Cardiac muscle cell (in vitro differentiated cells and primary cell): ENCODE measurements at regions not wholly inside any gene's neighbourhood (a gene's known extent, or its start where the extent isn't known, plus 50 kb on each side); places are given as distances from the start of the nearest gene placed in this dataset.

Experiments
- DNase-seq, 2 donors: peaks; one replicate each; pipeline versions ENCODE4 v3.0.0 to v3.0.0-alpha.2; 2010 to 2017; ENCODE audit warnings: low read depth in 1 of 2, low spot score in 1 of 2
- H3K27ac ChIP-seq: fragments of 200-600 bp; sonication (generic); 2 replicates; pipeline ENCODE4 v1.5.1; 2016
- H3K27me3 ChIP-seq: fragments of 200-600 bp; sonication (generic); 2 replicates; pipeline ENCODE4 v1.6.0; 2016; ENCODE audit warnings: control low read depth
- H3K36me3 ChIP-seq: fragments of 200-600 bp; sonication (generic); 2 replicates; pipeline ENCODE4 v1.5.1; 2016; ENCODE audit warnings: control low read depth
- H3K4me1 ChIP-seq: fragments of 200-600 bp; sonication (generic); 2 replicates; pipeline ENCODE4 v1.8.1; 2017; ENCODE audit warnings: low read depth, mild to moderate bottlenecking, mixed run types
- H3K4me3 ChIP-seq: fragments of 200-600 bp; sonication (generic); 2 replicates; pipeline ENCODE4 v1.5.1; 2016; ENCODE audit warnings: mild to moderate bottlenecking
- H3K9me3 ChIP-seq: fragments of 200-600 bp; sonication (generic); 2 replicates; pipeline ENCODE4 v1.5.1; 2017; ENCODE audit warnings: low read depth, mild to moderate bottlenecking, control low read depth
- CTCF ChIP-seq: IDR thresholded peaks from 2 replicates; pipeline ENCODE4 v1.5.1; 2012; ENCODE audit warnings: low read depth, mild to moderate bottlenecking, low read length

GRCh38 chr4:129966175-129966574 lies 870.2 kb downstream of the C4orf33 start:
- TF ChIP-seq CTCF, result no peak

GRCh38 chr4:129968366-129968765 lies 872.4 kb downstream of the C4orf33 start:
- Histone ChIP-seq H3K27me3 (no peaks in the 10 kb centered on the region), H3K27ac (no peak overlapping the region), H3K4me3 (no peak overlapping the region), H3K4me1 (no peaks in the 10 kb centered on the region), H3K36me3 (no peaks in the 10 kb centered on the region), H3K9me3 (no peaks in the 10 kb centered on the region)
- no peak for TF ChIP-seq CTCF
- no peak for DNase-seq

More at GRCh38 chr4:129966175-129966574, 870.2 kb downstream of the C4orf33 start:
- DNase-seq, result no peak
- Histone ChIP-seq H3K4me1 (no peaks in the 10 kb centered on the region), H3K27ac (no peak overlapping the region), H3K4me3 (no peak overlapping the region), H3K36me3 (no peaks in the 10 kb centered on the region), H3K9me3 (no peaks in the 10 kb centered on the region), H3K27me3 (no peaks in the 10 kb centered on the region)

GRCh38 chr4:129968778-129969177 lies 872.8 kb downstream of the C4orf33 start:
- TF ChIP-seq CTCF, result no peak
- DNase-seq, result no peak
- Histone ChIP-seq H3K4me3 (no peak overlapping the region), H3K36me3 (no peaks in the 10 kb centered on the region), H3K27ac (no peak overlapping the region), H3K4me1 (no peaks in the 10 kb centered on the region), H3K9me3 (no peaks in the 10 kb centered on the region), H3K27me3 (no peaks in the 10 kb centered on the region)

GRCh38 chr4:129970801-129971200 lies 874.8 kb downstream of the C4orf33 start:
- no peak overlapping the region for H3K4me3 ChIP-seq
- no peaks in the 10 kb centered on the region for H3K27me3 ChIP-seq
- no peaks in the 10 kb centered on the region for H3K36me3 ChIP-seq
- TF ChIP-seq CTCF, result no peak
- no peaks in the 10 kb centered on the region for H3K4me1 ChIP-seq
- DNase-seq, result no peak
- H3K27ac ChIP-seq, result no peak overlapping the region
- no peaks in the 10 kb centered on the region for H3K9me3 ChIP-seq

- Histone ChIP-seq H3K27ac (no peak overlapping the region), H3K9me3 (no peaks in the 10 kb centered on the region), H3K4me1 (no peaks in the 10 kb centered on the region), H3K4me3 (no peak overlapping the region), H3K36me3 (no peaks in the 10 kb centered on the region), H3K27me3 (no peaks in the 10 kb centered on the region)
- no peak for TF ChIP-seq CTCF
- no peak for DNase-seq
These were observed 875.5 kb downstream of the C4orf33 start for GRCh38 chr4:129971419-129971818.

- Histone ChIP-seq H3K4me1 (no peaks in the 10 kb centered on the region), H3K4me3 (no peak overlapping the region), H3K27ac (no peak overlapping the region), H3K9me3 (no peaks in the 10 kb centered on the region), H3K36me3 (no peaks in the 10 kb centered on the region), H3K27me3 (no peaks in the 10 kb centered on the region)
- no peak for DNase-seq
- TF ChIP-seq CTCF, result no peak
These were observed 876.3 kb downstream of the C4orf33 start for GRCh38 chr4:129972257-129972656.
